RCC 7860 (cell line): ENCODE measurements at regions not wholly inside any gene's neighbourhood (a gene's known extent, or its start where the extent isn't known, plus 50 kb on each side); places are given as distances from the start of the nearest gene placed in this dataset.
"Not testable (repeated sequence)": the region's sequence is repeated elsewhere in the genome, so short reads cannot be mapped to it uniquely, and the experiment has no call there.

Experiments
- DNase-seq: peaks from one replicate; pipeline ENCODE4 v3.0.0-alpha.2; 2015; ENCODE audit warnings: low spot score
- FAIRE-seq: peaks from 2 replicates; lab custom pipeline; 2012; peaks lifted over from hg19 to GRCh38; lab: Jason Lieb, UNC

DNA sequence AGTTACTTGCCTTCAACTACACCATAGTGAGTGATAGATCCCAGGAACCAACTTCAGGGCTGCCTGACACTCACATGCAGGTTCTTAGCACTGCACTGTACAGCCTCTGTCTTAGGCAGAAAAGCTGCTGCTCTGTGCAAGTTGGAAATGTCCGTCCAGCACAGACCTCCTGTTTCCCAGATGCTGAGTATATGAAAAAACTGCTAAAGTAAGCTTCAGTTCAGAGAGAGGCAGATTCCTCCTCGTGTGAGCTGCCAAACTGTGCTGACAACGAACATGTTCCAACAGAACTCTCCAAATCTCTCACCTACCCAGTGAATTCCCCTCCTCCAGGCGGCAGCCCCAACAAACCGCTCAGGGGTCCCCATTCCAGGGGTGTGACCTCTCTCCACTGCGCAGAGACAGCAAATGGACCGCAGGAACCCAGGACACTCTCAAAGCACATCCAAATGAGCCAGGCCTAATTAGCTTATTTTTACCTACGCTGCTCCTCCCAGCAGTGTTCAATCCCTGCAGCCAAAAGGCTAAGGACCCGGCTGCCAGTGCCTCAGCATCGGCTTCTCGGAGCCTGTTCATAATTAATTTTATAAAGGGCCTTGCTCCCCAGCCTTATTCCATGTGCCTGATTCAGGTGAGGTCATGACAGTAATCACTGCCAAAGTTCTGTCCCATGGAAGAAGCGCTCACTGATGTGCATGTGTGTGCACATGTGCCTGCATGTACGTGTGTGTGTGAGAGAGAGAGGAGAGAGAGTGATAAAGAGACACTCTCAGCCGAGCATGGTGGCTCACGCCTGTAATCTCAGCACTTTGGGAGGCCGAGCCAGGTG is 159.5 kb upstream of the AUTS2 start:
- DNase-seq (no peak), FAIRE-seq (no peak)

DNA sequence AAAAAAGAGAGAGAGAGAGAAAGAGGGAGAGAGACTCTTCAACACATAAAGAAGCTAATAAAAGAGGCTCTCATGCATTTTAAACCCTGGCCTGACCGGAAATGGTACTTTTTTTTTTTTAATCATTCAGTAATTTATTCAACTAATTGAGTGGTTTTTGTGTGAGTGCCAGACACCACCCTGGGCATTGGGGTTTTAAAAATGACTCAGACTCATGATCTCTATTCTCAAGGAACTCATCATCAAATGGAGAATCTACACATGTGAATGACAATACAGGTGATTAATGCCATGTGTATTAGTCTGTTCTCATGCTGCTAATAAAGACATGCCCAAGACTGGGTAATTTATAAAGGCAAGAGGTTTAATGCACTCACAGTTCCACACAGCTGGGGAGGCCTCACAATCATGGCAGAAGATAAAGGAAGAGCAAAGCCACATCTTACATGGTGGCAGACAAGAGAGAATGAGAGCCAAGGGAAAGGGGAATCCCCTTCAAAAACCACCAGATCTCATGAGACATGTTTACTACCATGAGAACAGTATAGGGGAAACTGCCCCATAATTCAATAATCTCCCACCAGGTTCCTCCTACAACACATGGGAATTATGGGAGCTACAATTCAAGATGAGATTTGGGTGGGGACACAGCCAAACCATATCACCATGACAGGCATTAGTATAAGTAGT is 158.5 kb upstream of the AUTS2 start:
- FAIRE-seq (no peak), DNase-seq (no peak)

- FAIRE-seq = no peak
- no peak for DNase-seq
These were observed 157.3 kb upstream of the AUTS2 start for GRCh38 chr7:69440976-69441375.

DNA sequence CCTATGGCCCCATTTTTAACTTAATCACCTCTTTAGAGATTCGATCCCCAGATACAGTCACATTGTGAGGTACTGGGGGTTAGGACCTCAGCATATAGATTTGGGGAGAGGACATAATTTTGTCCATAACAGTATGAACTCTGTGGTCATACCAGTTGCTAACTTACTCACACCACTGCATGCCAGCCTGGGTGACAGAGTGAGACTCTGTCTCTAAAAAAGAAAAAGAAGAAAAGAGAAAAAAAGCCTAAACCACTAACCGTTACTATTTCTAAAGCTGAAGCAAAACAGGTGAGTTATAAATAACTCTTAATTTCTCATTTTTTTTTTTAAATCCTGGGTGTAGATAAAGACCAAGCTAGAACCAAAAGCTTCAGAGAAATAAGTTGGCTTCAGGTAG is 155.1 kb upstream of the AUTS2 start:
- DNase-seq (no peak), FAIRE-seq (no peak)

- FAIRE-seq (no peak), DNase-seq (no peak)
These were observed 152.7 kb upstream of the AUTS2 start for GRCh38 chr7:69445541-69445940.

DNA sequence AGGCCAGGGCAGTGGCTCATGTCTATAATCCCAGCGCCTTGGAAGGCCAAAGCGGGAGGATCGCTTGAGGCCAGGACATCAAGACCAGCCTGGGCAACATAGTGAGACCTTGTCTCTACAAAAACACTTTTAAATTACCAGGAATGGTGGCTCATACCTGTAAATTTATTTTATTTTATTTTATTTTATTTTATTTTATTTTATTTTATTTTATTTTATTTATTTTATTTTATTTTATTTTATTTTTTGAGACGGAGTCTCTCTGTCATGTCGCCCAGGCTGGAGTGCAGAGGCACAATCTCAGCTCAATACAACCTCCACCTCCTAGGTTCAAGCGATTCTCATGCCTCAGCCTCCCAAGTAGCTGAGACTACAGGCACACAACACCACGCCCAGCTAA is 152.1 kb upstream of the AUTS2 start:
- not testable (repeated sequence) for FAIRE-seq, DNase-seq

DNA sequence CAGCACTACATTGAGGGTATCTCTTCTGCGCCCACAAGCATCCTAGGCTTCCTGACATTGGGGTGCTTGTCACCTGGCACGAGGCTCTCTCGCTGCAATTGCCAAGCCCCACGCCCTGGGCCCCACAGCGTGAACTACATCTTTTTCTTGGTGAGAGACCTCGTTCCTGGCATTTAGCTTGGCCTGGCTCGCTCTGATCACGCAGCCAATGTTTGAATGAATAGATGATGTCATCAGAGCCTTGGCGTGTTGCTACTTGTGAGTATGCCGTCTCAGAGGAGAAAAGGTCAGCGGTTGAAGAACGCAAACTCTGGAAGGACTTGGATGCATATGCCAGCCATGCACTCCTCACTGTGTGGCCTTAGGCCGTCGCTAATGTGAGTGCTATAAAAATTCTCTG is 150.2 kb upstream of the AUTS2 start:
- DNase-seq = no peak
- no peak for FAIRE-seq

GRCh38 chr7:69450456-69450855 is 147.8 kb upstream of the AUTS2 start:
- no peak for DNase-seq
- no peak for FAIRE-seq

- no peak for DNase-seq
- no peak for FAIRE-seq
These were observed 146.6 kb upstream of the AUTS2 start for GRCh38 chr7:69451715-69452114.

- DNase-seq = no peak
- no peak for FAIRE-seq
These were observed 145.5 kb upstream of the AUTS2 start for GRCh38 chr7:69452797-69453196.

DNA sequence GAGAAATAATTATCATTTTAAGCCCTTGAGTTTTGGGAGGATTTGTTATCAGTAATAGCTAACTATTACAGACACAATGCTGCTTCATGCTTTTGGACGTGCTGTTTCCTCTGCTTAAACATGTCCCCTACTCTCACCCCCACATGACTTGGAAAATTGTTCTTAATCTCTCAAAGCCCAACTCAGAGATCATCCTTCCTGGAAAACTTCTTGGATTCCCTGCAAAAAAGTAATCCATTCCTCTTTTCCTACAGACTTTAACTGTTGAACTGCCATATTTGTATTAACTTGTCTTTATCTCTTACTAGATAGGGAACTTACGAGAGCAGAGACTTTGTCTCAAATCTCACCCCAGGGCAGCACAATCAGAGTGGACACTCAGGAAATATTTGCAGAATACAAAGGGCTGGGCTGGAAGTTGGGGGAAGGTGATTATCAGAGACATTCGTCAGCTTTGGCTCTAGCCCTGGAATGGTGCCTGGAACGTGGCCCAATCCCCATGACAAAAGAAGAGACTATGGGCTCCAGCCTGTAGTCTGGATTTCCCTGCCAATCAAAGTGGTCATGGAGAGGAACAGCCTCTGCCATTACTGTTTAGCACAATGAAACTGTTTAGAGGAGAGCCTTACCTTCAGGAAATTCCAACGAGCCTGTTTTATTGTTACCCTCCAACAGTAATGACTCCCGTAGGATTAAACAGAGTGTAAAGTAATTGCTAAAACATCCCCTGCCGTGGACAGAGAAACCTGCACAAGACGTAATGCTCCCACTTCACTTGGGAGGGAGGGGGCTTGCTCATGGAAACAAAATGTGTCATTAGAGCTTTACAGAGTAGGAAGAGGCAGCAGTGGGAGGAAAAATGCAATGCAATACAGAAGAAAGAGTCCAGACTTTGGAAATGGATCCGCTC is 140.4 kb upstream of the AUTS2 start:
- FAIRE-seq = no peak
- no peak for DNase-seq

GRCh38 chr7:69464035-69464434 is 134.2 kb upstream of the AUTS2 start:
- DNase-seq = no peak
- FAIRE-seq = no peak

GRCh38 chr7:69465262-69465661 is 133.0 kb upstream of the AUTS2 start:
- DNase-seq (no peak), FAIRE-seq (no peak)

- DNase-seq (no peak), FAIRE-seq (no peak)
These were observed 130.4 kb upstream of the AUTS2 start for GRCh38 chr7:69467826-69468225.

DNA sequence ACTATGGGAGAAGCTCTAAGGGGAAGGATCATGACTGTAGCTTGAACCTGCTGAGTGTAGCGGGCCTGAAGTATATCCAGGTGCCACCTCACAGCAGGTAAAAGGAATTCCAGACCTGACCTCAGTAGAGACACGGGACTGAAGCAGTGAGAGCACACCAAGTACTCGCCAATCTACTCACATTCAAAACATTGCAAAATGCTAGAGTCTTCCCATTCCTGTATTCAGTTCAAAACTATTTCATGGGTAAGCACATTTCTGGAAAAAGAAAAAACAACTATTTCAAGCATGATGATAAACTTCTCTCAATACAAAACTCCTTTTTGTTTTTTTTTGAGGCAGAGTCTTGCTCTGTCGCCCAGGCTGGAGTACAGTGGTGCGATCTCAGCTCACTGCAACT is 121.9 kb upstream of the AUTS2 start:
- no peak for DNase-seq

GRCh38 chr7:69482676-69483075 is 115.6 kb upstream of the AUTS2 start:
- no peak for DNase-seq
- FAIRE-seq = no peak

More for the DNA sequence above, 121.9 kb upstream of the AUTS2 start:
- no peak for FAIRE-seq

DNA sequence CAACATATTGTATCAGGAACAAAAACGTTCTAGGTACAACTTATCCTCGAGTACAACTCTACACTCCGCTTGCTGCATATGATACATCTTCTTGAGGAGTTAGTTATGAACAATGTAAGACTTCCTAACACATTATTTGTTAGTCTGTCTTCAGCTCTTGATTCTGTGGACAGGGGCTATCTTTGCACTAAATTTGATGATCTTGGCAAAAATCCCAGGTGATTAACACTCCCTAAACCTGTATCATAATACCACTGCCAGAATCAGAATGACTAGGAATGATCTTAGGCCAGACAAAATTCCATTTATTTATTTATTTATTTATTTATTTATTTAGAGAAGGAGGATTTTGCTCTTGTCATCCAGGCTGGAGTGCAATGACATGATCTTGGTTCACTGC is 108.7 kb upstream of the AUTS2 start:
- FAIRE-seq = no peak
- DNase-seq = no peak

DNA sequence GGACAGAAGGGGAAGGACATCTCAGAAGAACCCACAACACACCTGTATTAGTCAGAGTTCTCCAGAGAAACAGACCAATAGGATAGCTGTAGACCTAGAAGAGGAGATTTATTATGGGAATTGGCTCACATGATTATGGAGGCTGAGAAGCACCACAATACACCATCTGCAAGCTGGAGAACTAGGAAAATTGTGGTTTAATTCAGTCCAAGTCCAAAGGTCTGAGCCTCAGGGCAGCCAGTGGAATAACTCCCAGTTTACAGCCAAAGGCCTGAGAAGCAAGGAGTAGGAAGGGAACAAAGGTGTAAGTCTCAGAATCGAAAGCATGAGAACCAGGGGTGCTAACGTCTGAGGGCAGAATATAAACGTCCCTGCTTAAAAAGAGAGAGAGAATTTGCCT is 99.6 kb upstream of the AUTS2 start:
- FAIRE-seq (no peak), DNase-seq (no peak)

- FAIRE-seq (no peak), DNase-seq (no peak)
These were observed 95.9 kb upstream of the AUTS2 start for GRCh38 chr7:69502358-69502757.

GRCh38 chr7:69504733-69505420 is 93.4 kb upstream of the AUTS2 start:
- DNase-seq (no peak), FAIRE-seq (no peak)

DNA sequence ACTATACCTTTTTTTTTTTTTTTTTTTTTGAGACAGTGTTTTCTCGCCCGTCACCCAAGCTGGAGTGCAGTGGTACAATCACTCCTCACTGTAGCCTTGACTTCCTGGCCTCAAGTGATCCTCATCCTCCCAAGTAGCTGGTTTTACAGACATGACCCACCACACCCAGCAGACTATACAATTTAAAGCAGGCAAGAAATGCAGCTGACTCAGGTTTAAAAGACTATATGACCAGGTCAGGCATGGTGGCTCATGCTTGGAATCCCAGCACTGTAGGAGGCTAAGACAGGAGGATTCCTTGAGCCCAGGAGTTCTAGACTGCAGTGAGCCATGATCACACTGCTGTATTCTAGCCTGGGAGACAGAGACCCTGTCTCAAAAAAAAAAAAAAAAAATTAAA is 89.5 kb upstream of the AUTS2 start:
- DNase-seq (no peak), FAIRE-seq (no peak)
